Activated CD8-positive, alpha-beta memory T cell treated with anti-CD3 and anti-CD28 coated beads for 36 hours (primary cell): ENCODE measurements at regions not wholly inside any gene's neighbourhood (a gene's known extent, or its start where the extent isn't known, plus 50 kb on each side); places are given as distances from the start of the nearest gene placed in this dataset.

Source experiments
- CTCF ChIA-PET: fragments of 350-600 bp; sonication (Branson Sonifier 250); formaldehyde crosslinking; loops from one replicate; lab custom pipeline; 2021; ENCODE audit warnings: antibody characterized with exemption; lab: Charles Lee
- POLR2A ChIA-PET: fragments of 350-600 bp; sonication (Branson Sonifier 250); formaldehyde crosslinking; loops from one replicate; lab custom pipeline; 2021; ENCODE audit warnings: antibody characterized with exemption; lab: Charles Lee

GRCh38 chr18:60549338-60549960 is 176.9 kb upstream of the MC4R start:
- ChIA-PET POLR2A (no interaction called here), CTCF (interaction anchor here (0.6 to 1.1 kb wide), 2 partner anchors 561 to 1241 kb away, joined by 6 to 7 read pairs; no protein-coding TSS in a partner anchor)

GRCh38 chr18:60552948-60553347 is 180.4 kb upstream of the MC4R start:
- CTCF ChIA-PET: no interaction called here
- POLR2A ChIA-PET: no interaction called here

GRCh38 chr18:60554967-60555366 is 182.4 kb upstream of the MC4R start:
- CTCF ChIA-PET: no interaction called here

GRCh38 chr18:60555625-60556024 is 183.1 kb upstream of the MC4R start:
- POLR2A ChIA-PET: no interaction called here
- CTCF ChIA-PET: no interaction called here

More at GRCh38 chr18:60554967-60555366, 182.4 kb upstream of the MC4R start:
- POLR2A ChIA-PET: no interaction called here

GRCh38 chr18:60556326-60556725 is 183.8 kb upstream of the MC4R start:
- ChIA-PET CTCF (no interaction called here), POLR2A (no interaction called here)

- CTCF ChIA-PET: no interaction called here
Measured at GRCh38 chr18:60560071-60560470, 187.5 kb upstream of the MC4R start.

GRCh38 chr18:60563082-60563481 is 190.5 kb upstream of the MC4R start:
- POLR2A ChIA-PET: no interaction called here
- CTCF ChIA-PET: no interaction called here

More at GRCh38 chr18:60560071-60560470, 187.5 kb upstream of the MC4R start:
- POLR2A ChIA-PET: no interaction called here

GRCh38 chr18:60568220-60568619 is 195.6 kb upstream of the MC4R start:
- CTCF ChIA-PET: no interaction called here
- POLR2A ChIA-PET: no interaction called here

GRCh38 chr18:60570172-60570571 is 197.6 kb upstream of the MC4R start:
- POLR2A ChIA-PET: no interaction called here

GRCh38 chr18:60577457-60577856 is 204.9 kb upstream of the MC4R start:
- ChIA-PET POLR2A (no interaction called here), CTCF (no interaction called here)

More at GRCh38 chr18:60570172-60570571, 197.6 kb upstream of the MC4R start:
- CTCF ChIA-PET: no interaction called here

GRCh38 chr18:60585670-60586069 is 213.1 kb upstream of the MC4R start:
- ChIA-PET POLR2A (no interaction called here), CTCF (no interaction called here)

- CTCF ChIA-PET: no interaction called here
- POLR2A ChIA-PET: no interaction called here
Measured at GRCh38 chr18:60593249-60593648, 220.7 kb upstream of the MC4R start.

- ChIA-PET CTCF (no interaction called here), POLR2A (no interaction called here)
Measured at GRCh38 chr18:60596928-60597327, 224.4 kb upstream of the MC4R start.

- ChIA-PET POLR2A (no interaction called here), CTCF (no interaction called here)
Measured at GRCh38 chr18:60599267-60599666, 226.7 kb upstream of the MC4R start.

GRCh38 chr18:60599995-60600394 is 227.4 kb upstream of the MC4R start:
- ChIA-PET POLR2A (no interaction called here), CTCF (no interaction called here)

- POLR2A ChIA-PET: no interaction called here
- CTCF ChIA-PET: no interaction called here
Measured at GRCh38 chr18:60601249-60601648, 228.7 kb upstream of the MC4R start.

- ChIA-PET POLR2A (no interaction called here), CTCF (interaction anchor here (0.7 kb wide), 1 partner anchor 18 kb away, joined by 3 read pairs; no protein-coding TSS in a partner anchor)
Measured at GRCh38 chr18:60623331-60623730, 250.8 kb upstream of the MC4R start.

GRCh38 chr18:60624207-60624606 is 251.6 kb upstream of the MC4R start:
- CTCF ChIA-PET: no interaction called here
- POLR2A ChIA-PET: no interaction called here

GRCh38 chr18:60639836-60640235 is 267.3 kb upstream of the MC4R start:
- CTCF ChIA-PET: no interaction called here
- POLR2A ChIA-PET: no interaction called here

GRCh38 chr18:60643009-60643408 is 270.4 kb upstream of the MC4R start:
- ChIA-PET POLR2A (no interaction called here), CTCF (no interaction called here)

- CTCF ChIA-PET: no interaction called here
- POLR2A ChIA-PET: no interaction called here
Measured at GRCh38 chr18:60646725-60647124, 274.1 kb upstream of the MC4R start.

GRCh38 chr18:60649107-60649506 is 276.5 kb upstream of the MC4R start:
- ChIA-PET CTCF (no interaction called here), POLR2A (no interaction called here)
